Neural cell (in vitro differentiated cells): ENCODE measurements at regions not wholly inside any gene's neighbourhood (a gene's known extent, or its start where the extent isn't known, plus 50 kb on each side); places are given as distances from the start of the nearest gene placed in this dataset.

Experiments used
- H2AFZ ChIP-seq: fragments of 200-600, 300-800 bp; sonication (generic), shearing (Covaris generic); 2 replicates; pipeline ENCODE4 v1.6.0; 2014; ENCODE audit warnings: low read depth, mild to moderate bottlenecking, antibody characterized with exemption, low read length, moderate library complexity
- H3F3A ChIP-seq: fragments of 200-600 bp; shearing (Covaris generic); 2 replicates; pipeline ENCODE4 v1.6.1; 2016; ENCODE audit warnings: mild to moderate bottlenecking, moderate library complexity, mixed read lengths, antibody characterized with exemption, low read length; ENCODE audit not compliant: insufficient read depth, poor library complexity, severe bottlenecking
- H3K27ac ChIP-seq: fragments of 200-600, 300-800 bp; sonication (generic), shearing (Covaris generic); 2 replicates; pipeline ENCODE4 v1.5.1; 2014; ENCODE audit warnings: mild to moderate bottlenecking, low read length, moderate library complexity
- H3K27me3 ChIP-seq: fragments of 300-800, 200-600 bp; sonication (generic), shearing (Covaris generic); 2 replicates; pipeline ENCODE4 v1.6.0; 2014; ENCODE audit warnings: mild to moderate bottlenecking, low read depth, low read length, moderate library complexity; ENCODE audit not compliant: insufficient read depth
- H3K36me3 ChIP-seq: fragments of 300-800, 200-600 bp; sonication (generic), shearing (Covaris generic); 2 replicates; pipeline ENCODE4 v1.5.1; 2014; ENCODE audit warnings: mild to moderate bottlenecking, antibody characterized with exemption, low read length, moderate library complexity; ENCODE audit not compliant: insufficient read depth
- H3K4me2 ChIP-seq: fragments of 300-800, 200-600 bp; sonication (generic), shearing (Covaris generic); 2 replicates; pipeline ENCODE4 v1.6.0; 2014; ENCODE audit warnings: mild to moderate bottlenecking, low read length
- H3K4me3 ChIP-seq: fragments of 300-800, 200-600 bp; sonication (generic), shearing (Covaris generic); 2 replicates; pipeline ENCODE4 v1.5.1; 2014; ENCODE audit warnings: mild to moderate bottlenecking, low read length, moderate library complexity
- H3K79me2 ChIP-seq: fragments of 200-600 bp; shearing (Covaris generic); replicated peaks from 2 replicates; pipeline ENCODE4 v1.6.0; 2014; ENCODE audit warnings: mild to moderate bottlenecking, low read length, moderate library complexity; ENCODE audit not compliant: insufficient read depth
- H3K9ac ChIP-seq: fragments of 300-800, 200-600 bp; sonication (generic), shearing (Covaris generic); 2 replicates; pipeline ENCODE4 v1.6.1; 2016; ENCODE audit warnings: mild to moderate bottlenecking, low read length, mixed read lengths
- H3K9me2 ChIP-seq: fragments of 200-600 bp; shearing (Covaris generic); 2 replicates; pipeline ENCODE4 v1.6.1; 2016; ENCODE audit warnings: mild to moderate bottlenecking, low read length, mixed read lengths; ENCODE audit not compliant: insufficient read depth
- H3K9me3 ChIP-seq: fragments of 200-600, 300-800 bp; sonication (generic), shearing (Covaris generic); 2 replicates; pipeline ENCODE4 v1.6.1; 2016; ENCODE audit warnings: mild to moderate bottlenecking, mixed run types, low read length, moderate library complexity, mixed read lengths
- H4K20me1 ChIP-seq: fragments of 200-600 bp; shearing (Covaris generic); 2 replicates; pipeline ENCODE4 v1.6.1; 2016; ENCODE audit warnings: mild to moderate bottlenecking, mixed run types; ENCODE audit not compliant: insufficient read depth
- CTCF ChIP-seq: fragments of 450-650 bp; IDR thresholded peaks from 2 replicates; pipeline ENCODE4 v1.5.1; 2014; ENCODE audit warnings: antibody characterized with exemption, mild to moderate bottlenecking, moderate library complexity; ENCODE audit not compliant: poor library complexity, severe bottlenecking
- EP300 ChIP-seq: fragments of 450-650 bp; conservative IDR thresholded peaks from 2 replicates; pipeline ENCODE4 v1.6.1; 2014; ENCODE audit warnings: antibody characterized with exemption, mild to moderate bottlenecking, moderate library complexity; ENCODE audit not compliant: poor library complexity, severe bottlenecking
- EZH2 ChIP-seq: fragments of 200-600, 300-800 bp; shearing (Covaris generic), sonication (generic); IDR thresholded peaks from 2 replicates; pipeline ENCODE4 v1.6.1; 2014; ENCODE audit warnings: antibody characterized with exemption, low read length, borderline replicate concordance, mild to moderate bottlenecking; ENCODE audit not compliant: insufficient read depth, poor library complexity, severe bottlenecking
- MXI1 ChIP-seq: fragments of 450-650 bp; conservative IDR thresholded peaks from 2 replicates; pipeline ENCODE4 v1.6.1; 2014; ENCODE audit warnings: antibody characterized with exemption, mild to moderate bottlenecking; ENCODE audit not compliant: poor library complexity, severe bottlenecking
- POLR2AphosphoS5 ChIP-seq: IDR thresholded peaks from 2 replicates; pipeline ENCODE4 v1.6.1; 2012
- RAD21 ChIP-seq: fragments of 450-650 bp; conservative IDR thresholded peaks from 2 replicates; pipeline ENCODE4 v1.6.1; 2014; ENCODE audit warnings: antibody characterized with exemption, mild to moderate bottlenecking, moderate library complexity
- REST ChIP-seq: IDR thresholded peaks from 2 replicates; pipeline ENCODE4 v1.6.1; 2012; ENCODE audit warnings: borderline replicate concordance
- SMC3 ChIP-seq: fragments of 450-650 bp; conservative IDR thresholded peaks from 2 replicates; pipeline ENCODE4 v1.6.1; 2014; ENCODE audit warnings: antibody characterized with exemption, mild to moderate bottlenecking, moderate library complexity; ENCODE audit not compliant: poor library complexity
- TAF1 ChIP-seq: IDR thresholded peaks from 2 replicates; pipeline ENCODE4 v1.6.1; 2012; ENCODE audit warnings: low read depth

GRCh38 chr3:146757759-146758158 is 152.6 kb upstream of the PLSCR5 start:
- Histone ChIP-seq H3K4me3 (no peak overlapping the region), H3K27ac (no peak overlapping the region), H3K9me2 (no peaks in the 10 kb centered on the region), H3K9me3 (no peaks in the 10 kb centered on the region), H3K79me2 (no peaks in the 10 kb centered on the region), H2AFZ (no peak overlapping the region), H3K27me3 (no peaks in the 10 kb centered on the region), H3F3A (no peaks in the 10 kb centered on the region), H3K36me3 (no peaks in the 10 kb centered on the region), H3K9ac (no peak overlapping the region), H3K4me2 (no peak overlapping the region), H4K20me1 (no peaks in the 10 kb centered on the region)
- TF ChIP-seq EZH2 = no peak

- no peaks in the 10 kb centered on the region for H3K79me2 ChIP-seq
- no peak overlapping the region for H2AFZ ChIP-seq
- H3K9ac ChIP-seq = no peak overlapping the region
- no peak overlapping the region for H3K27ac ChIP-seq
- no peaks in the 10 kb centered on the region for H3K9me3 ChIP-seq
- H3K36me3 ChIP-seq = no peaks in the 10 kb centered on the region
- H3K4me2 ChIP-seq = no peak overlapping the region
- no peaks in the 10 kb centered on the region for H4K20me1 ChIP-seq
- H3F3A ChIP-seq = no peaks in the 10 kb centered on the region
- no peak overlapping the region for H3K4me3 ChIP-seq
- no peak for TF ChIP-seq MXI1
- TF ChIP-seq SMC3 = no peak
- no peak for TF ChIP-seq RAD21
- TF ChIP-seq POLR2AphosphoS5 = no peak
- no peak for TF ChIP-seq EP300
- TF ChIP-seq CTCF = no peak
- TF ChIP-seq EZH2 = no peak
- TF ChIP-seq REST = no peak
- TF ChIP-seq TAF1 = no peak
- H3K27me3 ChIP-seq = no peaks in the 10 kb centered on the region
- H3K9me2 ChIP-seq = no peaks in the 10 kb centered on the region
Measured at GRCh38 chr3:146750196-146750595, 145.1 kb upstream of the PLSCR5 start.

- Histone ChIP-seq H4K20me1 (no peaks in the 10 kb centered on the region), H3K27ac (no peak overlapping the region), H3K4me2 (no peak overlapping the region), H3K27me3 (no peaks in the 10 kb centered on the region), H3K79me2 (no peaks in the 10 kb centered on the region), H3K9me2 (no peaks in the 10 kb centered on the region), H3K4me3 (no peak overlapping the region), H3K9me3 (no peaks in the 10 kb centered on the region), H3K36me3 (no peaks in the 10 kb centered on the region), H2AFZ (no peak overlapping the region), H3F3A (no peaks in the 10 kb centered on the region), H3K9ac (no peak overlapping the region)
- TF ChIP-seq EP300 (no peak), POLR2AphosphoS5 (no peak), SMC3 (peak; percentile 47), RAD21 (peak; percentile 44), REST (no peak), MXI1 (no peak), EZH2 (no peak)
Measured at GRCh38 chr3:146747928-146748327, 142.8 kb upstream of the PLSCR5 start.
